Parathyroid adenoma (tissue), 2 donors: ENCODE measurements at regions not wholly inside any gene's neighbourhood (a gene's known extent, or its start where the extent isn't known, plus 50 kb on each side); places are given as distances from the start of the nearest gene placed in this dataset.
"Not testable (repeated sequence)": the region's sequence is repeated elsewhere in the genome, so short reads cannot be mapped to it uniquely, and the experiment has no call there.

Experiments used
- H2AFZ ChIP-seq: fragments of 300-600 bp; sonication (generic); one replicate; pipeline ENCODE4 v1.7.0; 2017; ENCODE audit warnings: antibody characterized with exemption, mild to moderate bottlenecking
- H3K27ac ChIP-seq: fragments of 300-600 bp; sonication (generic); one replicate; pipeline ENCODE4 v1.7.0; 2017
- H3K27me3 ChIP-seq: fragments of 300-600 bp; sonication (generic); one replicate; pipeline ENCODE4 v1.7.0; 2017; ENCODE audit warnings: low read length; ENCODE audit not compliant: control insufficient read depth, insufficient read depth
- H3K36me3 ChIP-seq: fragments of 300-600 bp; sonication (generic); one replicate; pipeline ENCODE4 v1.7.0; 2017; ENCODE audit warnings: low read length; ENCODE audit not compliant: control insufficient read depth, insufficient read depth
- H3K4me1 ChIP-seq: fragments of 300-600 bp; sonication (generic); one replicate; pipeline ENCODE4 v1.7.0; 2017; ENCODE audit warnings: control low read depth
- H3K4me2 ChIP-seq: fragments of 300-600 bp; sonication (generic); one replicate; pipeline ENCODE4 v1.7.0; 2017; ENCODE audit warnings: low read length
- H3K4me3 ChIP-seq: fragments of 300-600 bp; sonication (generic); one replicate; pipeline ENCODE4 v1.7.0; 2017; ENCODE audit warnings: low read depth, low read length
- H3K79me2 ChIP-seq: fragments of 300-600 bp; sonication (generic); one replicate; pipeline ENCODE4 v1.7.0; 2017; ENCODE audit warnings: control low read depth
- H3K9ac ChIP-seq: fragments of 300-600 bp; sonication (generic); one replicate; pipeline ENCODE4 v1.7.0; 2017; ENCODE audit warnings: mild to moderate bottlenecking
- H3K9me3 ChIP-seq: fragments of 300-600 bp; sonication (generic); one replicate; pipeline ENCODE4 v1.7.0; 2017; ENCODE audit warnings: low read length; ENCODE audit not compliant: control insufficient read depth
- CTCF ChIP-seq: fragments of 300-600 bp; sonication (generic); IDR thresholded peaks from one replicate; pipeline ENCODE4 v1.7.0; 2017; ENCODE audit warnings: antibody characterized with exemption, mild to moderate bottlenecking
- donor health status: primary hyperparathyroidism.

- no peaks in the 10 kb centered on the region for H3K79me2 ChIP-seq
- no peaks in the 10 kb centered on the region for H3K27me3 ChIP-seq
- H3K27ac ChIP-seq = no peak overlapping the region
- H3K4me2 ChIP-seq = no peak overlapping the region
- no peaks in the 10 kb centered on the region for H3K4me1 ChIP-seq
- H3K9ac ChIP-seq = no peak overlapping the region
- no peak for TF ChIP-seq CTCF
- H2AFZ ChIP-seq = no peak overlapping the region
- H3K4me3 ChIP-seq = no peak overlapping the region
- no peaks in the 10 kb centered on the region for H3K9me3 ChIP-seq
- H3K36me3 ChIP-seq = no peaks in the 10 kb centered on the region
Measured at GRCh38 chr14:106606936-106607335, 1080.6 kb downstream of the TMEM121 start.

- no peak for TF ChIP-seq CTCF
- no peaks in the 10 kb centered on the region for H3K4me1 ChIP-seq
Measured at GRCh38 chr14:106610691-106611090, 1084.3 kb downstream of the TMEM121 start.

GRCh38 chr14:106613256-106613655 is 1086.9 kb downstream of the TMEM121 start:
- Histone ChIP-seq H3K27ac (no peak overlapping the region), H3K4me1 (no peaks in the 10 kb centered on the region), H3K9ac (no peak overlapping the region), H3K27me3 (no peaks in the 10 kb centered on the region), H3K4me3 (no peak overlapping the region), H3K79me2 (no peaks in the 10 kb centered on the region), H3K9me3 (no peaks in the 10 kb centered on the region), H3K4me2 (no peak overlapping the region), H3K36me3 (no peaks in the 10 kb centered on the region), H2AFZ (no peak overlapping the region)
- TF ChIP-seq CTCF = no peak

More at GRCh38 chr14:106610691-106611090, 1084.3 kb downstream of the TMEM121 start:
- H3K79me2 ChIP-seq = no peaks in the 10 kb centered on the region
- no peaks in the 10 kb centered on the region for H3K36me3 ChIP-seq
- no peaks in the 10 kb centered on the region for H3K27me3 ChIP-seq
- H2AFZ ChIP-seq = no peak overlapping the region
- H3K4me2 ChIP-seq = no peak overlapping the region
- no peak overlapping the region for H3K27ac ChIP-seq
- no peak overlapping the region for H3K4me3 ChIP-seq
- H3K9me3 ChIP-seq = no peaks in the 10 kb centered on the region
- H3K9ac ChIP-seq = no peak overlapping the region

GRCh38 chr14:106618471-106618951 is 1092.1 kb downstream of the TMEM121 start:
- not testable (repeated sequence) for H3K4me3 ChIP-seq, H3K4me1 ChIP-seq, H3K36me3 ChIP-seq, H2AFZ ChIP-seq, H3K79me2 ChIP-seq, H3K9ac ChIP-seq, H3K9me3 ChIP-seq, H3K4me2 ChIP-seq, H3K27me3 ChIP-seq, H3K27ac ChIP-seq
- peak; percentile 21 for TF ChIP-seq CTCF

GRCh38 chr14:106619606-106620005 is 1093.2 kb downstream of the TMEM121 start:
- H2AFZ ChIP-seq = no peak overlapping the region
- H3K27me3 ChIP-seq = no peaks in the 10 kb centered on the region
- no peak for TF ChIP-seq CTCF
- no peaks in the 10 kb centered on the region for H3K36me3 ChIP-seq
- no peak overlapping the region for H3K4me2 ChIP-seq
- no peak overlapping the region for H3K9ac ChIP-seq
- no peaks in the 10 kb centered on the region for H3K4me1 ChIP-seq
- no peak overlapping the region for H3K27ac ChIP-seq
- no peaks in the 10 kb centered on the region for H3K79me2 ChIP-seq
- no peak overlapping the region for H3K4me3 ChIP-seq
- H3K9me3 ChIP-seq = no peaks in the 10 kb centered on the region
